ENCODE measurements at regions not wholly inside any gene's neighbourhood (a gene's known extent, or its start where the extent isn't known, plus 50 kb on each side); places are given as distances from the start of the nearest gene placed in this dataset.

DNA sequence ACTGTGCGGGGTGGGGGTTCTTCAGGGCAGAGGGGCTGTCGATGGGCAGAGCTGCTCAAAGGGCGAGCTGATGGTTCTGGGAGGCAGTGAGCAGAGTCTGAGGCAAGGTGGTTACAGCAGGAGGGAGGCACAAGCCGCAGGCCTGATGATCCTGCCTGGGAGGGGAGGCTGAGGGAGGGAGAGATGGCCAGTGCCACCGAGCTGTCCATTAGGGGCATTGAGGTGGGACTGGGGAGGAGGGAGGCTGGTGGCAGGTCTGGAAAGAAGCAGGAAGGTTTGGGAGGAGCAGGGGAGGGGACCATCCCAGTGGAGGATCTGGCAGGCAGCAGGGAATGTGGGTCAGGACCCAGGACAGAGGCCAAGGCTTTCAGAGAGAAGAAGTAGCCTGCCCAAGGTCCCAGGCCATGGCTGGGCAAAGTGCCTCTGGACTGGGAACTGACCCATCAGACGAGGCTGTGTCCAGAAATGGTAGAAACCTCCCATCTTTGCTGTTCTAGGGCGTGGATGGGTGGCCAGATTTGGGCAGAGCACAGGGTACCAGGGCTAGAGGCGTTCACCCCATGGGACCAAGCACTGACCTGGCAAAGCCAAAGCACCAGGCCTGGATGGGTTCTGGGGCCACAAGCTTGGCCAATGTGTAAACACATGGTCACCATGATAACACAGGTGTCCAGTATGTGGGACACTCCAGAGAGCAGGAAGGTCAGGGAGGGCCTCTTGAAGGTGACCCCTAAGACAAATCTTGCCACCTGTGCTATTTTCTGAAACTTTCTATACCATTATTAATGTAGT lies 55.5 kb downstream of the INHBB start:
- Histone ChIP-seq H3K27me3 (no peaks in the 10 kb centered on the region), H3K9me3 (replicated peaks in 1 of 3) (no peaks in the 10 kb centered on the region), H3K27ac (no peak overlapping the region), H3K4me1 (replicated peaks in 1 of 2) (no peaks in the 10 kb centered on the region), H3K4me3 (no peak overlapping the region), H3K36me3 (replicated peaks in 1 of 2) (no peaks in the 10 kb centered on the region)
- no peak for TF ChIP-seq POLR2A (IDR thresholded peaks at IDR 0.05)
- TF ChIP-seq CTCF (IDR thresholded peaks at IDR 0.05) = no peak
- WGBS, 4 donors = 68 to 80% (median 75%) methylated on average over 6 to 8 of the region's 8 CpGs
- intact Hi-C loops (cut with DNase I) = no loop called here
- DNase-seq = peak in 1 of 7 donors; percentile 33

GRCh38 chr2:120402067-120402433 lies 56.1 kb downstream of the INHBB start:
- Histone ChIP-seq H3K36me3 (replicated peaks in 1 of 2) (no peaks in the 10 kb centered on the region), H3K9me3 (replicated peaks in 1 of 3) (no peaks in the 10 kb centered on the region), H3K4me1 (replicated peaks in 1 of 2) (no peaks in the 10 kb centered on the region), H3K27me3 (no peaks in the 10 kb centered on the region), H3K27ac (no peak overlapping the region), H3K4me3 (no peak overlapping the region)
- no peak for DNase-seq
- no peak for TF ChIP-seq POLR2A (IDR thresholded peaks at IDR 0.05)
- intact Hi-C loops (cut with DNase I) = no loop called here
- 68 to 79% (median 71%) methylated on average over 5 of the region's 5 CpGs for WGBS, 4 donors

DNA sequence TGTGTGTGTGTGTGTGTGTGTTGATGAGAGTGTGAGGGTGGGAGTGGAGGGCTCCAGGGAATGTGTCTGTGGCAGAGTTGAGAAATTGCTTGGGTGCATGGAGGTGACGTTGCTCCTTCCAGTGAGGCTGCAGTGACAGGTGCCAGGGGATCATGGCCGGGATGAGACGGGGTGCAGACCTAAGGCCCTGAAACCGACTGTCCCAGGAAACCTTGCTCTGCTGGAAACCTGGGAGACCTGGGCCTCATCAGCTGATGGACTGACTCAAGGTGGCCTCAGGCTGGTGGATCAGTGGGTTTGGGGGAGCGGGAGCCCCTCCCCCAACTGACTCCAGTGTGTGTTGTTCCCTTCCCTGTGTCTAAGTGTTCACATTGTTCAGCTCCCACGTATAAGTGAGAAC lies 56.6 kb downstream of the INHBB start:
- no peaks in the 10 kb centered on the region for H3K9me3 ChIP-seq (replicated peaks in 1 of 3)
- H3K36me3 ChIP-seq (replicated peaks in 1 of 2) = no peaks in the 10 kb centered on the region
- DNase-seq = no peak
- intact Hi-C loops (cut with DNase I) = no loop called here
- H3K4me1 ChIP-seq (replicated peaks in 1 of 2) = no peaks in the 10 kb centered on the region
- 91 to 94% (median 93%) methylated on average over 5 to 6 of the region's 6 CpGs for WGBS, 4 donors
- no peak for TF ChIP-seq POLR2A (IDR thresholded peaks at IDR 0.05)
- TF ChIP-seq CTCF (IDR thresholded peaks at IDR 0.05) = no peak
- no peak overlapping the region for H3K4me3 ChIP-seq
- no peak overlapping the region for H3K27ac ChIP-seq
- no peaks in the 10 kb centered on the region for H3K27me3 ChIP-seq

- H3K4me1 ChIP-seq (replicated peaks in 1 of 2) = no peaks in the 10 kb centered on the region
- no peak overlapping the region for H3K27ac ChIP-seq
- 71 to 89% (median 85%) methylated on average over 5 of the region's 5 CpGs for WGBS, 4 donors
- H3K9me3 ChIP-seq (replicated peaks in 1 of 3) = peaks cover 0 to 2% (median 0%) of the 10 kb centered on the region in 3 donors
- no peak for DNase-seq
- H3K36me3 ChIP-seq (replicated peaks in 1 of 2) = no peaks in the 10 kb centered on the region
- H3K4me3 ChIP-seq = no peak overlapping the region
- no peak for TF ChIP-seq POLR2A (IDR thresholded peaks at IDR 0.05)
- TF ChIP-seq CTCF (IDR thresholded peaks at IDR 0.05) = no peak
- H3K27me3 ChIP-seq = no peaks in the 10 kb centered on the region
- intact Hi-C loops (cut with DNase I) = no loop called here
Observed at GRCh38 chr2:120403261-120403660, 57.3 kb downstream of the INHBB start.

- H3K4me3 ChIP-seq = no peak overlapping the region
- H3K27ac ChIP-seq = no peak overlapping the region
- TF ChIP-seq CTCF (IDR thresholded peaks at IDR 0.05) (no peak), POLR2A (IDR thresholded peaks at IDR 0.05) (no peak)
- no peak for DNase-seq
- intact Hi-C loops (cut with DNase I) = no loop called here
- H3K27me3 ChIP-seq = no peaks in the 10 kb centered on the region
- H3K36me3 ChIP-seq (replicated peaks in 1 of 2) = no peaks in the 10 kb centered on the region
- H3K4me1 ChIP-seq (replicated peaks in 1 of 2) = no peaks in the 10 kb centered on the region
- WGBS, 4 donors = 86 to 91% (median 86%) methylated on average over 5 of the region's 5 CpGs
- H3K9me3 ChIP-seq (replicated peaks in 1 of 3) = peaks cover 0 to 4% (median 0%) of the 10 kb centered on the region in 3 donors
Observed at GRCh38 chr2:120403676-120404075, 57.7 kb downstream of the INHBB start.
